CD4-positive, alpha-beta T cell treated with Interleukin-1 beta for 1 hour (primary cell): ENCODE measurements at regions not wholly inside any gene's neighbourhood (a gene's known extent, or its start where the extent isn't known, plus 50 kb on each side); places are given as distances from the start of the nearest gene placed in this dataset.
"Not testable (repeated sequence)": the region's sequence is repeated elsewhere in the genome, so short reads cannot be mapped to it uniquely, and the experiment has no call there.

Experiments
- DNase-seq, 2 donors: peaks; one replicate each; pipeline ENCODE4 v3.0.0-alpha.2; 2020 to 2022

DNA sequence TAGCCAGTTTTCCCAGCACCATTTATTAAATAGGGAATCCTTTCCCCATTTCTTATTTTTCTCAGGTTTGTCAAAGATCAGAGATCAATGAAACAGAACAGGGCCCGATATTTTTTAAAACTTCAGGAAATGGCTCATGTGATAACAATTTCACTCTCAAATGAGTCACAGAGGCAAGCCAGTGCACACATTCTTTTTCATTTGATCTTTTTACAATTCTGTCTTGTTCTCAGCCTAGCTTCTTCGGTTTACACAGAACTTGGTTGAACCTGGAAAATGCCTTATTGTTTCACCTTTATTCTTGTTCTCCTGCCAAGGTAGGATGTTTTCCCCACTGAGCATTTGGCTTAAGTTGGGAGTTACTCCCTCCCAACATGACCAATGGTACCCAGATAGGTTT, 258.9 kb downstream of the COL12A1 start:
- DNase-seq: no peak

DNA sequence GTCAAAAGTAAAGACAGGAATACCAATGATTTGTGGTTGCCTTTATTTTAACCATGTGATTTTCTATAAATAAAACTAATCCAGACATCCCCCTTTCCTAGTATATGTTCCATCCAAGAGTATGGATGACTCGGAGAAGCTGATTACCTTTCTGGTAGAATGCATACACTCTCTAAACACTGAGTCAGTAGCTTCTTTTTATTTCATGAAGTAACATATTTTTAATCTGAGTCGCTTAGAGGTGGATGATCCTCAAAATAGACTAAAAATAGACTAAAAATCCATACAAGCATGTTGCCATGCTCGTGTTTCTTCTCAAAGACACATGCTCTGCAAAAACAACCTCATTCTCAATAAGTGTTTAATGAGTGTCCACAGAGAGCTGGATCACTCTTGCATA, 263.7 kb downstream of the COL12A1 start:
- DNase-seq: no peak

DNA sequence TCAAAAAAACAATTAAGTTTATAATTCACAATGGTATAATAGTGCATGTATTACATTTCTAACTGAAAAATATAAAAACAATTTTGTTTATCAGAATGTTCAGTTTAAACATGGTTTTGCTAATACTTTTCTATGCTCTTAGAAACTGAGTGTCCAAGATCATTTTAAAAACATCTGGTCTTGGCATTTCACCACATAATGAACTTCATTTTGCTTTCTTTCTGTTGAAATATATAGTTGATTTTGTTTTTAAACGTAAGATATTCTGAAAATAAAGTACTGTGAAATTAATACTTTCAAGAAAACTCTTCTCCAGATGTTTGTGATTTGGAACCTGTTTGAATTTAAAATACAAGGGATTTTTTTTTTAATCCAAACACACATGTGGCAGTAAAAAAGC, 264.4 kb downstream of the COL12A1 start:
- no peak for DNase-seq

DNA sequence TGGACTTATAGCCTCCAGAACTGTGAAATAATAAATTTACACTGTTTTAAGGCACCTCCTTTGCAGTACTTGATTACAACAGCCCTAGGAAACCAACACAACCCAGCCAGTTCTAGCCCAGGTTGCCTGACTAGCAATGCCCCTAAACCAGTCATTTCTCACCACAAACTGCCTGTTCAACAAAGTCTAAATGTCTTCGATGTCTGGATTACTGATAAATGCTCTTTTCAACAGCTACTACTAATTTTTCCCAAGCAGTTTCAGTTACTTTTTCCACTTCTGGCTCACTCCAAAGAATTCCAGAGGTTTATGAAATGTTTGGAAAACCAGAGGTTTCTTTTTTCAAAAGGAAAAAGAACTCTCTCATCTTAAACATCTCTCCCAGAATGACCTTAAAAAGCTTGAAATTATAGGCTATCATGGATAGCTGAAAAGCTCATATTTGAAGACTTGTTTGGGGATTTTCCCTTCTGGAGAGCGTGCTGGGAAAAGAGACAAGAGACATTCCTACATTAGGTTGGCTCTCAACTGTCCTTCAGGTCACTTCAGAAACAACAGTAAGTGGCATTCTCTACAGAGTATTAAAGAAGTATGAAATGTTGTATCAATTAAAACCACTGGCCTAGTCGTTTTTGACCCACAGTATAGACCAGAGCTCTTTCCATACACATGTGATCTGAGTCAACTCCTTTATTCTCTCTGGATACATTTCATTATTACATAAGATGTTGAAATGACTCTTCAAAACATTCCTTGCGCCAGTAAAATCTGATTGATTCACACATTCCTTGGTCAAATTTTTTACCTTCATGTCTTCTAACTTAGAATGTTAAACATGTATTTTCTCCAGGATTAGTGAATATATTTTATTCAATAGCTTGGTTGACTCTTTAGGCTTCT, 265.9 kb downstream of the COL12A1 start:
- no peak for DNase-seq

DNA sequence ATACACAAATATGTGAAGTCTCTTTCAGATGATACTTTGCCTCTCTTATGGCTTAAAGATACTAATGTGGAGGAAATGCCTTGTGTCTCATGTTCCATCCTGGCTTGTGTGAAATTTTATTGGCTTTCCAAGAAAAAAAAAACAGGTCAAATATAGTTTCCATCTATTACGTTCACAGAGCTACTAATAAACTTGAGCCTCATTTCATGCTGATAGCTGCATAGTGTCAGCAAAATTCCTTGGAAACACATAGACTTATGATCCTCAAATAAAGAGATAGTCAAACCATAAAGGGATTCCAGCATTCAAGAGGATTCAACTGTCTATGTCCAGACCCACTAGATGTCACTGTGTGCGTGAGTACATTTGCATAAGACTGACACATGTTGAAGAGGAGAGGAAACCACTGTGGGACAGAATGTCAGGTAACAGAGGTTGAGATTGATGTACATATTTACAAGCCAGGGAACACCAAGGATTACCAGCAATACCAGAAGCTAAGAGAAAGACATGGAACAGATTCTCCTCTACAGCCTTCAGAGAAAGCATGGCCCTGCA, 266.6 kb downstream of the COL12A1 start:
- DNase-seq: no peak

DNA sequence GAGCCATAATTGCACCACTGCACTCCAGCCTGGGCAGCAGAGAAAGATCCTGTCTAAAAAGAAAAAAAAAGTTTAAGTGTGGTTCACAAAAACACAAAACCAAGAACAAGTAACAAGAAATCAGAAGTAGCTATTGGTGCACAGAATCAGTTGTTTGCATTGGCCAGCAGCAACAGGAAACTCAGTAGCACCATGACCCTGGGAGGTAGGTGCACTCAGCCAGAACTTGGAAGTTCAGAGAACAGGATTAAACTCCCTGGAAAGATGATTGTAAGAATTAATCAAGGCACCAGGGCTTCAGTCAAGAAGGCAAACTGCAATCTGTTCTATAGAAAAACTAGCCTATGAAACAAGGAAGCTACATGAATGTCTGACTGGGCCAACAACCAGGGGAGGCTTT, 267.9 kb downstream of the COL12A1 start:
- no peak for DNase-seq

DNA sequence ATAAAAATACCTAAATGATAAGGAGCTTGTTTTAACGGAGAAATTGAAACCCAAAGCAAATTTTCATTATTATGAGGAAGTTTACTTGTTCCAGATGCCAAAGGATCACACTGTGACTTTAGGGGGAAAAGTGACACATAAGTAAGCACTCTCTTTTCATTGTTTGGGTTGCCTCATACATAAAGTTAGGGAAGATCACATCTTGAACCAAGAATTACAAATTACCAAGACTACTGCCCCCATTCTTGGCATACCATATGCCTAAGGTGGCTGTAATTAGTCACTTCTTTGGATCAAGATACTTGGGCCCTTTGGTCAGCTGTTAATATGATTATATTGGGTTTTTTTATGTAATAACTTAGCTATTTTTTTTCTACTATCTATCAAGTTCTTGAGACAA, 269.0 kb downstream of the COL12A1 start:
- DNase-seq: no peak

DNA sequence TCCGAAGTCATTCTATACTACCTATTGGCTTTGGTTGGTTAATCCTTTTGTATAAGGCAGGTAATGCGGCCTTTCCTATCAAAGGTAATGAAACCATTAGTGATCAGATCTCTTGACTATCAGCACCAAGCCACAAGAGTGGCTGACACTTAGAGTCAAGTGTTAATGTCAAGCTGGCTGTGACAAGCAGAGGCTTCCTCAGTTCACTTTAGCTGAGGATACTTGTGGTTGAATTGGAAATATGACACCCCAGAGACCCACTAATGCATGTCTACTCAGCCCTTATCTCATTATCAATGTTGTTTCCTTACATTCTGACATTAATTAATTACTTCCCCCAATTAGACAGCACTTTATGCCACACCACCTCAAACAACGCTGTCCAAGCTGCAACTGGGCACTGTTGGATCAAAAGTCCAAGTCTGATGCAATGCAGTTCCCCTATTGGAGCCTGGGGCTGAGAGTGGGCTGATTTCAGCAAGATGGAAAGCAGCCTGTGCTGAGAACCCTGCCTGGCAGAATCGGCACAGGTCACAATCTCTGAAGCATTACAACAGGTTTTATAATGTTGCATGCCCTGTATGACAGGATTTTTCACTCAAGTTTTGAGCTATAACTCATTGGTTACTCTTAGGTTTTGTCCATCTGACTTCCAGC, 273.5 kb downstream of the COL12A1 start:
- no peak for DNase-seq

DNA sequence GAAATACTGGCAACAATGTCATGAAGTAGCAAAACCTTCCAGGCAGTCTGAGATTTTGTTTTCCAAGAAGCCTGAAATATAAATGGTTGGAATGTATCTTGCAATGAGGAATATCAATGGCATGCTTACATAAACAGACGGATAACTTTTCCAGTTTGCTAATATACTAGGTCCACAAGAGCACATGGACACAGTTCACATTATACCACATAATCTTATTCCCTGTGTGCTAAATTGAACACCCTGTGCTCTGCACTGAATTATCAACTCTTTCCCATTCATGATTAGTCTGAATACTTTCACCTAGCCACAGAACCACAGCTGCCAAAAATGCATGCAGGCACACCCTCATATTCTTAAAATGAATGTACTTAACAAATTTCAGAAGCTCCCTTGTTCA, 274.3 kb downstream of the COL12A1 start:
- no peak for DNase-seq

DNA sequence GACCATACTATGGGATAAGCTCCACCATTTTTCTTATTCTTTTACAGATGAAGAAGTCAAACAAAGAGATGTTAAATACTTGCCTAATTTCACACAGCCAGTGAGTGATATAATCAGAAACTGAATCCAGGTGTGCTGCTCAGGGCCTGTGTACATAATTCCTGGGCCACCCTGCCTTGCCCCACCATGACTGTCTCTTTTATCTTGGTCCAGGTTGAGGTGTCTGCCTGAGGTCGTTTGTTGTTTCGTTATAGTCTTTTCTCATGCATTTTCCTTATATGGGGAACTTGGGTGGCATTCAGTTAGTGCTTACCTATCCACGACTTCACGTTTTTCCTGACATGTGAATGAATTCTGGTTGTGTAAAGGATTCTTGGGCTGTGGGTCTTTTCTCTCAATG, 277.6 kb downstream of the COL12A1 start:
- DNase-seq: no peak

DNA sequence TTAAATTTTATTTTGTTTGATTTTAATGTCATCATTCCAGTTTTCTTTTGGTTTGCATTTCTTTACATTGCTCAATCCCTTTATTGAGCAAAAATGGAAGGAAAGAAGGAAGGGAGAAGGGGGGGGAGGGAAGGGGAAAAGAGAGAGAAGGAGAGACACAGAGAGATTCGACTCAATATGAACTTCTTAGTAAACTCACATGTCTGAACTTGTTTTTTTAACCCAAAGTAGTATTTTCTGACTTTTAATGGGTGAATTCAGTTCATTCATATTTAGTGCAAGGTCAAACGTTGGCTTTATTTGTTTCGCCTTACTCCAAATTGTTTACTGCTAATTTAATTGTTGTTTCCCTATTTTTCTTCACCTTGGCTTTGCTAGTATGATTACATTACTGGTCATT, 278.6 kb downstream of the COL12A1 start:
- DNase-seq: no peak

DNA sequence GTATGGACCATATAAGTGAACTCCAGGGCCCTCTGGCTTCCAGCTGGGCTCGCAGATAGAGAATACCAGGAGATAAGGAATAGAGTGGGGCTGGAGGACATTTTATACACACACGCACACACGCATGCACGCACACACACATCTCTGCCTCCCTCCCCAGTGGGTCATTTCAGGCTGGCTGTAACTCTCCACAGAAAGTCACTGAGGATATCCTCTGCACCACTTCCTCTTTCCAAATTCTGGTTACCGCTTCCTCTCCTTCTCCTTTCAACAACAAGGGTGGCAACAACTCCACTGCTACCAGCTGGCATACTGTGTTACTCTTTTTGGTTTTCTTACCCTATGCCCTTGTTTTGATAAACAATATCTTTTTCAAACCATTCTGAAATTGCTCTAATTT, 280.2 kb downstream of the COL12A1 start:
- no peak for DNase-seq

DNA sequence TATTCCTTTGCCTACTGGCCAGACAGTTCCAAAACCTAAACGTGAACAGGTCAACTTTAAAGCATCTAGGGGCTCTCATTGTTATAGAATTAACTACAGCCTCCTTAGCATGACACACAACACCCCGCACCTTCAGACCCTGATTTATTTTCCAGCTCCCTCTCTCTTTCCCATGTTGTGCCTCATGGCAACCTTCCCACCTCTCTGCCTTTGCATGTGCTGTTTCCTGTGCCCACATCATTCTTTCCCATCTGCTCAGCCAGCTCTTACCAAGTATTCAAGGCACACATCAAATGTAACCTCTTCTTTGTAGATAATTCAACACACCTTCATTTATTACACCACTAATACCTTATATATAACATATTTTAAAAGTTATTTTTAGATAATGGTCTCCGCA, 291.0 kb downstream of the COL12A1 start:
- DNase-seq: no peak

DNA sequence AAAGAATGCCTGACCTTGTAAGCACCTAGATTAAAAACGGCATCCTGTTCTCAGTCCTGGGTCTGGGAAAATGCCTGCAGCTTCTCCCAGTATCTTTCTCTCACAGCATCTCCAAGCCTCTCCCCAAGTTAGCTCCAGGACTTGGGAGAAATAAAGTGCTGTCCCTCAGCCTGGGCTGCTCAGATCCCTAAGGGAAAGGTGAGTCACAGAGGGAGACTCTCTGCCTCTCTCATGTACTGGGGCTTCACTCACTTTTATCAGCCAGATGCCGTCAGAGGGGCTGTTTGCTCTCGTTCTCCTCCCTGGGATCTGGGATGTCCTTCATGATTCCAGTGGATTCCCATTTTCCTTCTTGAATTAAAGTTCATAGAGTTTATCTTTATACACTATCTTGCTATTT, 293.6 kb downstream of the COL12A1 start:
- DNase-seq: no peak

DNA sequence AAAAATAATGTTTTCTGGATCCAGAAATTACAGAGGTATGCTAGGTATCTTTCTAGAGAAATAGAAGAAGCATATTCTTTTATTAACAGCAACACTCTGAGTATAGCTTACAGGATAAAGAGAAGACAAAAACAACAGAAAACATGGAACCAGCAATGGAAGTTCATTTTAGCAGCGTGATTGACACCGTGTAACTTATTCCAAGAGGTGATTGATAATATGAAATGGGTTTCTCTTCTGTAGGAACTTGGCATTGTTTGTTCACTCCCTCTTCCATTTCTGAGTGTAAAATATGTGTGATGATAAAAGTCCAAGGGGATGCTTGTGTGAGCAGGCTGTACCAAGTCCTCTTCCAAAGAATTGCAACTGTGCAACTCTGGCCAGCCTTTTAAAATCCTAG, 303.0 kb downstream of the COL12A1 start:
- DNase-seq: no peak

DNA sequence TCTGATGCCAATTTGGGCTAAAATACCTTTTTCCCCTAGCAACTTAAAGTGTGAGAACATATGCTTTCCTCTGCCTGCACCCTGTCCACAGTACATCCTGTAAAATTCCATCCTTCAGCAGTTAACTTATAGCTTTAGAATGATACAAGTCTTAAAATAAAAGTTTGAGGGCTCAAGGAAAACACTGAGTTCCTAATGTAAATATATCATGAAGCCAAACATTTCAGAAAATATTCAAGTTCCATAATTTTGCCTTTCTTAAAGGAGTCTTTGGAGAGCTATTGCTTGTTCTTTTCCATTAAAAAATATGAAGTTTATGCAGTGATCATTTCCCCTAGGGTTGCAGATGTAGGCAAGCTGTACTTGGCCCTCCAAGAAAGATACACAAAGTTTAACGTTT, 303.8 kb downstream of the COL12A1 start:
- no peak for DNase-seq

DNA sequence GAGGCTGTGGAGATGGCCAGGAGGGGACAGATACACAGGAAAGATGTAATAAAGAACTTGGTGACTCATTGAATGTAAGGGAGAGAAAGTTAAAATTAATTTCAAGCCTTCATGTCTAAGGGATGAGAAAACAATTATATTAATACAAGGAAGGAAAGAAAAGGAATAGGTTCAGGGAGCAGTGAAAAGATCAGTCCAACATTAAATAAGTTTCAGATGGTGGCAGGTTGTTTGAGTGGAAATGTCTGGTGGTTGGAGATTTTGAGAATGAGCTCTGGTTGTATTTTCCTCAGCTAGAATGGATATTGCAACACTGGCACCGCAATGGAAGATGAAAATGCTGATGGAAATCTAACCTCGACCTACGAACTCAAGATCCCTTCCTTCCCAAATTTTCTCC, 304.3 kb downstream of the COL12A1 start:
- DNase-seq: no peak

DNA sequence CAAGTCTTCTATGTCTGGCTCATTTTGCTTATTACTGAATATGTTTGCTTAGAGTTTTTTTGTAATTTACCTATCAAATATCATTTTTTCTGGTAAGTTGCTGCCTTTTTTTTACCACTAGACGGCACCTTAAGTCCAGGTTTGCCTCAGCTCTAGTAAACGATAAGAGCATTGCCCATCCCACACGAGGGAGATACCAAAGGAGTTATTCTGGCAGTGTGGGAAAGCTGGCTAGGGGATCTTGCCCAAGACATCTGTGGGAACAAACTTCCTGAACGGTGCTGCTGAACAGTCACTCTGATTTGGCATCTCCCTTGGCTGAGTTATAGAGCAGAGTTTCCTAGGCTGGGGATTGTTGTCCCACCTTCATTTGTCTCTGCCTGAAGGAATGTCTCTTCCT, 306.4 kb downstream of the COL12A1 start:
- no peak for DNase-seq

DNA sequence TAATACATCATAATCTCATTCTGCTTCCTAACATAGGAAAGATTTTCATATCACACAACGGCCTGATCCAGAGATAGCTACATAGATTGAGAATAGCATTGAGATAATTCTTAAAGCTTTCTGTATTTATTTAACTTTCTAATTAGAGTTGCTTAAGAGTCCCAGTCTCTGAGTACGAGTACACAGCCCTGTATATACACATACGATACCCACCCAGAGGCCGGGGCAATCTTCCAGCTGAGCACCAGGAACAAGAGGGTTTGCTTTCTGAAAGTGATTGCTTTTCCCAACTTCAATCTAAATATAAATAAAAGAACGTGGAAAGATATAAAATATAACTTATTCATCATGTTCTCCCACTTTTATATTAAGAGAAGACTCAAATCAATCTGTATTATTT, 313.8 kb downstream of the COL12A1 start:
- DNase-seq: no peak

DNA sequence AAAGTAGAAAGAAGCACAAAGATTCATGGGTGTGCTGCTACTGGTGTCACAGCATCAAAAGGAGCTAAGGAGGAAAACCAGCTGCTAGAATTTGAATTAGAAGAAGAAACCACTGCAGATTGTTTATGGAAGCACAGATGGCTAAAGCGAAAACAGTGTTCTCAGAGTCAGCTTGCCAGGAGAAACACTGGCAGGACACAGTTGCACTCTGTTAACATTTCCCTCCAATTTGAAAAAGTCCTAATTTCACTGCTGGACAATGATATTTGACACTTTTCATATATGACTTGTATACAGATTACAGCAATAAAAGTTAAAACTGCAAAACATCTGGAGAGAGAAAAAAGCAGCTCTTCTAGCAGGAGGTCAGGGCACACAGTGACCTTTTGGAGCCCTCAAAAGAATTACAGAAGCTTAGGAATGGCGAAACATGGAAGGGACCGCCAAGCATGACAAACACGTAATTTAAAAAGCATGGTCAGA, 314.5 kb downstream of the COL12A1 start:
- no peak for DNase-seq

DNA sequence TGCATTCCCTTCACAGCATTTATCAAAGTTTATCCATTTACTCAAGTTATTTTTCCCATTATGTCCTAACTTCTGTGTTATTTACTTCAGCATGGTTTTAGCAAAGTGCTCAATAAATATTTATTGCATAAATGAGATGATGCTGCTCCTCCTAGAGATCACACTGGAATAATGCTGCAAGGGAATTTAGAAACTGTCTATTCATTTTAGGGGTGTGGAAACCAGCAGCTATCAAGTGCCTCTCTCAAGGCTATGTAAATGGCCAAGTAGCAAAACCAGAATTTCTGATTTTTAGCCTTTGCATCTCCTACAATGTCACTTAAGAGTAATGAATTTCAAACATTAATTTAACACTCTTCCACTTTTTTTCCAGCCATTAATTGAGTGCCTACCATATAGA, 316.2 kb downstream of the COL12A1 start:
- no peak for DNase-seq

DNA sequence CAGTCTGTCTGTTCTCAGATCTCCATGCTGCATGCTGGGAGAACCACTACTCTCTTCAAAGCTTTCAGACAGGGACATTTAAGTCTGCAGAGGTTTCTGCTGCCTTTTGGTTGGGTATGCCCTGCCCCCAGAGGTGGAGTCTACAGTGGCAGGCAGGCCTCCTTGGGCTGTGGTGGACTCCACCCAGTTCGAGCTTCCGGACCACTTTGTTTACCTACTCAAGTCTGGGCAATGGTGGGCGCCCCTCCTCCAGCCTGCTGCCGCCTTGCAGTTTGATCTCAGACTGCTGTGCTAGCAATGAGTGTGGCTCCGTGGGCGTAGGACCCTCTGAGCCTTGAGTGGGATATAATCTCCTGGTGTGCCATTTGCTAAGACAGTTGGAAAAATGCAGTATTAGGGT, 317.1 kb downstream of the COL12A1 start:
- not testable (repeated sequence) for DNase-seq

DNA sequence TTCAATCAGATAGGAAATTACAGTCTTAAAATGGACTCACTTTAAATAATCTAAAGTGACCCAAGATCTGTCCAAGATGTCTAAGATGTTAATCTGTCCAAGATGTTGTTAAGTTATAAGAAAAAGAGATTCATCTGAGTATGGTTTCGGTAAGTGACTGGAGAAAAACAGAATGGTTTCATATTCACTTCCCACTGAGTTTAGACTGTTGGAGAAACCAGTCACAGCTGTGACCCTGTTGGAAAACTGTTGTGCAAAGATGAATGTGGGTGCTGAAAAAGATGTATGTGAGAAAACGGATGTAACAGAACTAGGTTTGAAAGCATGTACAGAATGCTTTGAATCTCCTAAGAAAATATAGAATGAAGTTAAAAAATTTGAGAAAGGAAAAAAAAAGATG, 325.9 kb downstream of the COL12A1 start:
- DNase-seq: no peak

DNA sequence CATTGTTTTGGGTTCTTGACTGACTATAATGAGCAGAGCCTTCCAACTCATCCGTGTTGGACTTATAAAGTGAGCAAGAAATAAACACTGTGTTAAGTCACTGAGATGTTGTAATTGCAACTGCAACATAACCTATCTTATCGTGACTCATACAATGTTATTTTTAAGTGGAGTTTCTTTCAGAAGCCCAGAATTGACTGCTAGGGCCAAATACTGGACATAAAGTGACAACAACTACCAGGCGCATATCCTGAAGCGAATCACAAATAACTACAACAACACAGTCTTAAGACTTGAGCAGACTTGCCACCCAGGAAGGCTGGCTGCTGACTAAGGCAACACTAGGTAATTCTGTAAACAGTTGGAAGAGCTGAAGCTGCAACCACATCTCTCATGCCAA, 326.6 kb downstream of the COL12A1 start:
- no peak for DNase-seq
